Activated T-helper 1 cell treated with anti-CD3 and anti-CD28 coated beads, Interleukin-12 subunit alpha, Interleukin-12 subunit beta, Interleukin-2, Interleukin-4 antibody, amounts not matched to agents 30 ng/mL and 10 ng/mL and 1 ng/mL, durations not matched to agents 14 hours and 24 hours and 36 hours (primary cell): ENCODE measurements at regions not wholly inside any gene's neighbourhood (a gene's known extent, or its start where the extent isn't known, plus 50 kb on each side); places are given as distances from the start of the nearest gene placed in this dataset.

Source experiments
- DNase-seq: peaks from one replicate; pipeline ENCODE4 v3.0.0; 2021; ENCODE audit warnings: low spot score
- H3K27ac Mint-ChIP-seq: one replicate; pipeline ENCODE4 v1.8.0; 2021; ENCODE audit warnings: mild to moderate bottlenecking, mixed read lengths
- H3K27me3 Mint-ChIP-seq: one replicate; pipeline ENCODE4 v1.8.0; 2022; ENCODE audit warnings: mild to moderate bottlenecking, moderate library complexity, mixed read lengths; ENCODE audit not compliant: insufficient read depth
- H3K36me3 Mint-ChIP-seq: one replicate; pipeline ENCODE4 v1.8.0; 2021; ENCODE audit warnings: low read depth, mixed read lengths
- H3K4me1 Mint-ChIP-seq: one replicate; pipeline ENCODE4 v1.8.0; 2021; ENCODE audit warnings: low read depth, mixed read lengths
- H3K4me3 Mint-ChIP-seq: one replicate; pipeline ENCODE4 v1.8.0; 2021; ENCODE audit warnings: mild to moderate bottlenecking, moderate library complexity, mixed read lengths
- H3K9me3 Mint-ChIP-seq: one replicate; pipeline ENCODE4 v1.8.0; 2021; ENCODE audit warnings: mixed read lengths
- intact Hi-C: fragments of 100-400 bp; cut with micrococcal nuclease; formaldehyde crosslinking; loops from one replicate; pipeline ENCODE4 v1.15.1; 2024

GRCh38 chr12:38977132-38977531 is 71.7 kb upstream of the CPNE8 start:
- Mint-ChIP-seq H3K27me3 (no peaks in the 10 kb centered on the region), H3K9me3 (peaks cover 6% of the 10 kb centered on the region), H3K4me3 (no peak overlapping the region), H3K36me3 (no peaks in the 10 kb centered on the region), H3K27ac (no peak overlapping the region), H3K4me1 (no peaks in the 10 kb centered on the region)
- no peak for DNase-seq
- intact Hi-C loops = no loop called here

- H3K4me3 Mint-ChIP-seq = no peak overlapping the region
- intact Hi-C loops = no loop called here
- H3K27me3 Mint-ChIP-seq = no peaks in the 10 kb centered on the region
- no peaks in the 10 kb centered on the region for H3K4me1 Mint-ChIP-seq
- H3K9me3 Mint-ChIP-seq = peaks cover 8% of the 10 kb centered on the region
- no peak overlapping the region for H3K27ac Mint-ChIP-seq
- H3K36me3 Mint-ChIP-seq = no peaks in the 10 kb centered on the region
- no peak for DNase-seq
These were observed 64.3 kb upstream of the CPNE8 start for GRCh38 chr12:38969706-38970105.

GRCh38 chr12:38961683-38962082 is 56.3 kb upstream of the CPNE8 start:
- DNase-seq = no peak
- Mint-ChIP-seq H3K36me3 (no peaks in the 10 kb centered on the region), H3K4me3 (no peak overlapping the region), H3K4me1 (no peaks in the 10 kb centered on the region), H3K27me3 (no peaks in the 10 kb centered on the region), H3K27ac (no peak overlapping the region), H3K9me3 (no peaks in the 10 kb centered on the region)
- intact Hi-C loops = no loop called here

GRCh38 chr12:38961012-38961411 is 55.6 kb upstream of the CPNE8 start:
- Mint-ChIP-seq H3K36me3 (no peaks in the 10 kb centered on the region), H3K27me3 (no peaks in the 10 kb centered on the region), H3K4me3 (no peak overlapping the region), H3K4me1 (no peaks in the 10 kb centered on the region), H3K27ac (no peak overlapping the region), H3K9me3 (no peaks in the 10 kb centered on the region)
- intact Hi-C loops = no loop called here
- no peak for DNase-seq

GRCh38 chr12:38956337-38956736 is 50.9 kb upstream of the CPNE8 start:
- Mint-ChIP-seq H3K9me3 (no peaks in the 10 kb centered on the region), H3K4me3 (no peak overlapping the region), H3K36me3 (no peaks in the 10 kb centered on the region), H3K4me1 (no peaks in the 10 kb centered on the region), H3K27me3 (no peaks in the 10 kb centered on the region), H3K27ac (no peak overlapping the region)
- DNase-seq = no peak
- intact Hi-C loops = no loop called here
